Thyroid gland (tissue), 4 donors: ENCODE measurements at regions not wholly inside any gene's neighbourhood (a gene's known extent, or its start where the extent isn't known, plus 50 kb on each side); places are given as distances from the start of the nearest gene placed in this dataset.

Experiments
- POLR2A ChIP-seq, 2 donors: fragments of 450-650 bp; IDR thresholded peaks; one replicate each; pipeline ENCODE4 v1.6.1; 2017; ENCODE audit warnings: antibody characterized with exemption in 2 of 2, mild to moderate bottlenecking in 2 of 2, moderate library complexity in 1 of 2
- TF ChIP-seq, protein P1 (sequence below), 6 experiments: fragments of 200-600 bp in 3 of 6; fragments of 450-650 bp in 3 of 6; sonication (generic) in 3 of 6; IDR thresholded peaks; one replicate each; pipeline ENCODE4 v1.5.1; 2016 to 2019; ENCODE audit warnings: antibody characterized with exemption in 6 of 6, mild to moderate bottlenecking in 2 of 6, inconsistent platforms in 1 of 6, moderate library complexity in 1 of 6

DNA sequence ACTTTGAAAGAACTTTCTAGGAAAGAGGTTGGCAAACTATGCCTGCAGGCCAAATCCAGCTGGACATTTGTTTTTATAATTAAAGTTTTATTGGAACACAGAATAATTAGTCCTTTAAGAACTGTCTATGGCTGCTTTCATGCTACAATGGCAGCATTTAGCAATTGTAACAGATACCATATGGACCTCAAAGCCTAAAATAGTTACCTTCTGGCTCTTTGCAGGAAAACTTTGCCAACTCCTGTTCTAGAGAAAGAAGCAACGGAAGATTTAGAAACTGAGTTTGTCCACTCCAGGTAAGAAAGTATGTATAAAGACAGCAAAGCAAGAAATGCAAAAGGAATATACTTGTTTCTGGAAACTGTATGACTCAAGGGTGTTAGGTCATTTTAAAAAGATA, 281.7 kb upstream of the TRPM3 start:
- TF ChIP-seq, protein P1, sequence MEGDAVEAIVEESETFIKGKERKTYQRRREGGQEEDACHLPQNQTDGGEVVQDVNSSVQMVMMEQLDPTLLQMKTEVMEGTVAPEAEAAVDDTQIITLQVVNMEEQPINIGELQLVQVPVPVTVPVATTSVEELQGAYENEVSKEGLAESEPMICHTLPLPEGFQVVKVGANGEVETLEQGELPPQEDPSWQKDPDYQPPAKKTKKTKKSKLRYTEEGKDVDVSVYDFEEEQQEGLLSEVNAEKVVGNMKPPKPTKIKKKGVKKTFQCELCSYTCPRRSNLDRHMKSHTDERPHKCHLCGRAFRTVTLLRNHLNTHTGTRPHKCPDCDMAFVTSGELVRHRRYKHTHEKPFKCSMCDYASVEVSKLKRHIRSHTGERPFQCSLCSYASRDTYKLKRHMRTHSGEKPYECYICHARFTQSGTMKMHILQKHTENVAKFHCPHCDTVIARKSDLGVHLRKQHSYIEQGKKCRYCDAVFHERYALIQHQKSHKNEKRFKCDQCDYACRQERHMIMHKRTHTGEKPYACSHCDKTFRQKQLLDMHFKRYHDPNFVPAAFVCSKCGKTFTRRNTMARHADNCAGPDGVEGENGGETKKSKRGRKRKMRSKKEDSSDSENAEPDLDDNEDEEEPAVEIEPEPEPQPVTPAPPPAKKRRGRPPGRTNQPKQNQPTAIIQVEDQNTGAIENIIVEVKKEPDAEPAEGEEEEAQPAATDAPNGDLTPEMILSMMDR (IDR thresholded peaks at IDR 0.05), result no peak
- no peak for TF ChIP-seq POLR2A (IDR thresholded peaks at IDR 0.05)
